ENCODE measurements at regions not wholly inside any gene's neighbourhood (a gene's known extent, or its start where the extent isn't known, plus 50 kb on each side); places are given as distances from the start of the nearest gene placed in this dataset.

DNA sequence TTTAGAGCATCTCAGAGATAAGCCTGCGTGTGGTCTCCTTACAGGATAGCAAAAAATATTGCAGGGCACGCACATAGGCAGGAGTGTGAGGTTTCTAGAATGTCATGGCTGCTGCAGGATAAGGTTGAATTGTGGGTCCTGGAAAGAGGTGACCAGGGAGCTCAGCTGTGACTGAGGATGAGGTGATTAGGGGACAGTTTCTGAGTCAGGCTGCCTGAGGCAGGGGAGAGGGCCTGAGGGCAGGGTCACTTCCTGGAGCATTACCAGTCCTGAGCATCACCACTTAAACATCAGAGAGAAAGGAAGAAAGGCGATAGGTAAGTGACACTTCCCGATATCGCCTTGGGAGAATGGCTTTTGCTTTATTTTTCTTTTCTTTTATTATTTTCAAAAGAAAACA lies 813.8 kb downstream of the TUSC7 start:
- ATAC-seq (no peak), DNase-seq (no peak)

GRCh38 chr3:117524890-117525289 lies 815.3 kb downstream of the TUSC7 start:
- DNase-seq (no peak), ATAC-seq (no peak)

- ATAC-seq: no peak
- DNase-seq: no peak
Measured at GRCh38 chr3:117526470-117527079, 817.0 kb downstream of the TUSC7 start.

DNA sequence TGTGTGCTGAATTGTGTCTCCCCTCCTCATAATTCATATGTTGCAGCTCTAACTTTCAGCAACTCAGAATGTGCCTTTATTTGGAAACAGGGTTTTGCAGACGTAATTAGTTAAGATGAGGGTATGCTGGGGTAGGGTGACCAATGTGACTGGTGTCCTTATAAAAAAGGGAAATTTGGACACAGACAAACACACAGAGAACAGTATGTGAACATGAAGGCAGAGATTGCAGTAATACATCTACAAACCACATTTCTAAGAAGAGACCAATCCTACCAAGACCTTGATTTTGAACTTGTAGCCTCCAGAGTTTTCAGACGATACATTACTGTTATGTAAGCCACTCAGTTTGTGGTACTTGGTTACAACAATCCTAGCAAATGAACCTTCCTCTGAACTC lies 817.8 kb downstream of the TUSC7 start:
- DNase-seq: no peak
- no peak for ATAC-seq

DNA sequence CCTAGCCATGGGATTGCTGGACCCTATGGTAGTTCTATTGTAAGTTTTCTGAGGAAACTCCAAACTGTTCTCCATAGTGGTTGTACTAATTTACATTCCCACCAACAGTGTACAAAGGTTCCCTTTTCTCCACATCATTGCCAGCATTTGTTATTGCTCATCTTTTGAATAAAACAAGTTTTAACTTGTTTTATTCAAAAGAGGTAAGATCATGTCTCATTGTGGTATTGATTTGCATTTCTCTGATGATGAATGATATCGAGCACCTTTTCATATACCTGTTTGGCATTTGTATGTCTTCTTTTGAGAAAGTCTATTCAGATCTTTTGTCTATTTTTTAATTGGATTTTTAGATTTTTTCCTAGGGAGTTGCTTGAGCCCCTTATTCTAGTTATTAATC lies 819.1 kb downstream of the TUSC7 start:
- ATAC-seq: no peak
- no peak for DNase-seq

- ATAC-seq: no peak
- DNase-seq: no peak
Measured at GRCh38 chr3:117531078-117531767, 821.6 kb downstream of the TUSC7 start.

DNA sequence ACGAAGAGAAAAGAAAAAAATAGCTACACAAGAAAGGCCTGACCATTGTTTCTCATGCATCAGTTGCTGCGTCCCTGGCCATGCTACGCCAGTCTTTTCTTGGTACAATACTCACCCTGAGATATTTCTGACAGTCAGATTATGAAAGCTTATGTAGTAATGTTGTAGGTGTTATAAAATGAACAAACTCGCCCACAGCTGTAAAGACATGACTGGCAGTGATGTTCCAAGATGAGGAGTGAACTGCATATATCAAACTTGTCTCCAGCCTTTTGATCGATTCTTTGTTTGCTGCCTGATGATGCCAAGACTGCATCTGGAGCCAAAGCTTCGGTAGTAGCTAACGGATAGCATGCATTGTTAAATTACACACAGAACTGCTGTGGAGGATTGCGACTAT lies 822.7 kb downstream of the TUSC7 start:
- DNase-seq (no peak), ATAC-seq (no peak)

GRCh38 chr3:117534138-117534537 lies 824.6 kb downstream of the TUSC7 start:
- ATAC-seq: no peak
- DNase-seq: no peak

- DNase-seq: no peak
Measured at GRCh38 chr3:117536006-117536405, 826.4 kb downstream of the TUSC7 start.

GRCh38 chr3:117537949-117538348 lies 828.4 kb downstream of the TUSC7 start:
- ATAC-seq: no peak
- no peak for DNase-seq

More at GRCh38 chr3:117536006-117536405, 826.4 kb downstream of the TUSC7 start:
- ATAC-seq: no peak

GRCh38 chr3:117539729-117540128 lies 830.1 kb downstream of the TUSC7 start:
- ATAC-seq (no peak), DNase-seq (no peak)

- ATAC-seq (no peak), DNase-seq (no peak)
Measured at GRCh38 chr3:117540597-117540996, 831.0 kb downstream of the TUSC7 start.

DNA sequence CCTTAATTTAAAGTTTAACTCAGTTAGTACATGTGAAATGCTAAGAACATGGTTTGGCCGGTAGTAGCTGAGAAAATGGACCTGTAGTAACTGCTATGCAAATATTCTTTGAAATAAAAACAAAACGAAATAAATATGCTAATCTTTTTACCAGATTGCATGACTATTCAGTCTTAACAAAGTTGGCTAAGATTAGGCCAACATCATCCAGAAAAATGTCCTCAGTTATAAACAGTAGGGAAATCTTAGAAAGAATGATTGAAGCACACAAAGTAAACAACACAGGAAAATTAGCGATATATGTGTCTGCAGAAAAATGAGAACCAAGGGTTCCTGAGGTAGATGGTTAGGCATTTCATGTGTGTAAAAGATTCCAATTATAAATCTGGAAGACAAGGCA lies 832.1 kb downstream of the TUSC7 start:
- DNase-seq: no peak
- ATAC-seq: no peak

DNA sequence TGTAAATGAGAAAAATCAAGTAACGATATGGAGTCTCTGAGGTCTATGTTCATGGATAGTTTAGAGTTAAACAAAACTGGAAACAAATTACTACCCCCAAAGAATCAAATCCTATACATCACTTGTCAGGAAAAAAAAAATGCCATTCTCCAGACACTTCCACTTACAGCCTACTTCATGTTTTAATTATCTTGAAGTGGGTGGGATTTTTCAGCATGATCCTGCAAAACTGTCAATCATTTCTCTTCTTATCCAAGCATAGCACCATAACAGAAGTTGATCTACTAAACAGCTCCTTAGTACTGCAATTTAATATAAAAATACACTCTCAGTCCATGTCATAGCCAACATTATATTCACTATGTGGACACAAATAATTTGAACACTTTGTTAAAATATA lies 833.9 kb downstream of the TUSC7 start:
- no peak for DNase-seq
- no peak for ATAC-seq

GRCh38 chr3:117545484-117545883 lies 835.9 kb downstream of the TUSC7 start:
- ATAC-seq: no peak
- DNase-seq: no peak

DNA sequence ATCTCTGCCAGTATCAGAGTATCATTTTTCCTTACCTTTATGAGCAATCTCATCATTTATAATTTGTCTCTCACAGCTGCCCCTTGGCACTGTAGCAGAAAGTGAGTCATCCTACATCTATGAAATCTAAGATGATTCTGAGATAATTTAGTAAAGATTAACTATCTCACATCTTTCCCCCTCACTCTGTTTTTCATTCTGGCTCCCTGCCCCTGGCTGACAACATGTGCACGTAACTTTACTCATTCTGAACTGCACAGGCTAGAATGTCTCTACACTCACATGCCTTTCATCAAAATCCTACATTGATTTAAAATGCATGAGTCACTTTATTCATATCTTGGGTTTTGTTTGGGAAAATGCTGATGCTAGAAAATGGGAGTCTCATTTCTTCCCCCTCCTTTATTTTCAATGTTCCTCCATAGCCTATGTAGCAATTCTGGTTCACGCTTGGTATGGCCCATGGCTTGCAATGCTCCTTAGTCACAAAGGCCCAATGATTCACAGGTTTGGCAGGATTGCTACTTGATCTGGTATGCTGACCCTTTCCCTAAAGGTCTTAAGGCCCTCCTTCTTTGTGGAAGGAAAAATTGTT lies 838.5 kb downstream of the TUSC7 start:
- ATAC-seq (no peak), DNase-seq (no peak)

- DNase-seq: no peak
- ATAC-seq: no peak
Measured at GRCh38 chr3:117548600-117548999, 839.0 kb downstream of the TUSC7 start.

GRCh38 chr3:117549716-117550115 lies 840.1 kb downstream of the TUSC7 start:
- ATAC-seq (no peak), DNase-seq (no peak)

GRCh38 chr3:117550766-117551165 lies 841.2 kb downstream of the TUSC7 start:
- DNase-seq (no peak), ATAC-seq (no peak)

- ATAC-seq (no peak), DNase-seq (no peak)
Measured at GRCh38 chr3:117553461-117553860, 843.9 kb downstream of the TUSC7 start.

DNA sequence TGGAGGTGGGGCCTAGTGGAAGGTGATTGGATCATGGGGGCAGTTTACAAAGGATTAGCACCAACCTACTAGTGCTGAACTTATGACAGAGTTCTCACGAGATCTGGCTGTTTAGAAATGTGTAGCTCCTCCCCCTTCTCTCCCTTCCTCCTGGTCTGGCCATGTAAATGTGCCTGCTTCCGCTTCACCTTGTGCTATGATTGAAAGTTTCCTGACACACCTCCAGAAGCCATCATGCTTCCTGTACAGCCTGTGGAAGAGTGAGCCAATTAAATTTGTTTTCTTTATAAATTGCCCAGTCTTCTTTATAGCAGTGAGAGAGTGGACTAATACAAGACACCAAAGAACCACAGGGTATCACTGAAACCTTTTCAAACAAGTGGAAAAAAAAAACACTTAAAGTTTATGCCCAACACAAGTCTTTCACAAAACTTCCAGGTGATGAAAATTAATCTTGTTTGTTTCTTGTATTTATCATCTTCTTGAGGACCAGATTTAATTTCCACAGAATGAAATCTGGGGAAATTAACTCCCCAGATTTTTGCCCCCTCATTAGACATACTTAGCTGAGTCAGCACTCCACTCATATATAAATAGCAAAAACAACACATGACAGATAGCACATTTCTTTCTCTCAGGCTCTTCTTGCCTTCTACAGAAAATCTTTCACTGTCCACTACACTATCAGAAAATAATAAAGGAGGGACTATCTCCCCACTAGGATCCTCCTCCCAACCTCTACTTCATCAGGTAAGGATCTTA lies 847.2 kb downstream of the TUSC7 start:
- no peak for ATAC-seq
- no peak for DNase-seq

- ATAC-seq (no peak), DNase-seq (no peak)
Measured at GRCh38 chr3:117557464-117558090, 848.0 kb downstream of the TUSC7 start.

DNA sequence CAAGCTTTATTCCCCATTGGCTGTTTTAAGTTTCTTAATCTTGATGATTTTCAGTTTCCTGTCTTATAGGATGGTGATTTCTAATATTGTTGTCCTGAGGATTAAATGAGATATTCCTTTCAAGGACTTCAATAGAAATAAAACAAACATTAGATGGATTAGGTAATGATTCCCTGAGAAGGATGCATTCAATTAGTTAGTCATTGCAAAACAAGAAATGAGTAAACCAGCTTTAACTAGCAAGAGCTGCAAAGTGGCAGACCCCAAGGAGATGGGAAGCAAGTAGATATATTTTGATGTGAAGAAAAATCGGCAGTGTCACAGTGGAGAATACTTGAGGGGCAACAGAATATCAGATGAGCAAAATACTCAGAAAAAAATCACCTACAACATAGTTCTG lies 849.1 kb downstream of the TUSC7 start:
- no peak for DNase-seq
- no peak for ATAC-seq
